CD14-positive monocyte (primary cell): ENCODE measurements at regions not wholly inside any gene's neighbourhood (a gene's known extent, or its start where the extent isn't known, plus 50 kb on each side); places are given as distances from the start of the nearest gene placed in this dataset.

ENCODE experiments used
- DNase-seq, 3 donors: peaks; one replicate each; pipeline ENCODE4 v3.0.0-alpha.2; 2011 to 2022
- H2AFZ ChIP-seq: 2 replicates; pipeline ENCODE4 v1.6.0; 2012; ENCODE audit warnings: mild to moderate bottlenecking, low read depth, low read length, inconsistent platforms; ENCODE audit not compliant: insufficient read depth, poor library complexity, severe bottlenecking
- H3K27ac ChIP-seq, 2 donors: 1 replicate in 1 of 2; 2 replicates in 1 of 2; pipeline ENCODE4 v1.5.1; 2012 to 2013; ENCODE audit warnings: low read length in 2 of 2, control low read depth in 1 of 2, inconsistent platforms in 1 of 2, low read depth in 1 of 2, mild to moderate bottlenecking in 1 of 2
- H3K27me3 ChIP-seq, 2 donors: one replicate each; pipeline versions ENCODE4 v1.6.0 to v1.6.1; 2011 to 2013; ENCODE audit warnings: low read length in 2 of 2; ENCODE audit not compliant: control insufficient read depth in 2 of 2, insufficient read depth in 2 of 2
- H3K36me3 ChIP-seq, 2 donors: replicated peaks in 1 of 2; 1 replicate in 1 of 2; 2 replicates in 1 of 2; pipeline versions ENCODE4 v1.5.1 to v1.6.1; 2012 to 2013; ENCODE audit warnings: low read length in 2 of 2, control low read depth in 1 of 2, inconsistent platforms in 1 of 2, mild to moderate bottlenecking in 1 of 2; ENCODE audit not compliant: insufficient read depth in 2 of 2, control insufficient read depth in 1 of 2
- H3K4me1 ChIP-seq, 2 donors: 1 replicate in 1 of 2; 2 replicates in 1 of 2; pipeline versions ENCODE4 v1.5.1 to v1.6.1; 2012 to 2013; ENCODE audit warnings: low read length in 2 of 2, control low read depth in 1 of 2, inconsistent platforms in 1 of 2, mild to moderate bottlenecking in 1 of 2, moderate library complexity in 1 of 2; ENCODE audit not compliant: insufficient read depth in 2 of 2, control insufficient read depth in 1 of 2
- H3K4me2 ChIP-seq: replicated peaks from 2 replicates; pipeline ENCODE3; 2012; ENCODE audit warnings: low read length, moderate library complexity, mild to moderate bottlenecking; ENCODE audit not compliant: poor library complexity, severe bottlenecking; ENCODE audit errors: extremely low read depth
- H3K4me3 ChIP-seq, 3 experiments: fragments of 200-600 bp in 1 of 3; sonication (generic) in 1 of 3; replicated peaks in 1 of 3; 1 replicate in 2 of 3; 2 replicates in 1 of 3; pipeline ENCODE4 v1.5.1; 2011 to 2013; ENCODE audit warnings: low read length in 3 of 3, mild to moderate bottlenecking in 3 of 3, control low read depth in 2 of 3, low read depth in 2 of 3, inconsistent platforms in 1 of 3, moderate library complexity in 1 of 3
- H3K79me2 ChIP-seq: 2 replicates; pipeline ENCODE4 v1.6.0; 2012; ENCODE audit warnings: mild to moderate bottlenecking, control low read depth, inconsistent platforms, low read length, moderate library complexity; ENCODE audit not compliant: insufficient read depth
- H3K9ac ChIP-seq: 2 replicates; pipeline ENCODE4 v1.6.0; 2017; ENCODE audit warnings: low read length, mild to moderate bottlenecking; ENCODE audit not compliant: insufficient read depth, poor library complexity, severe bottlenecking
- H3K9me3 ChIP-seq, 2 donors: replicated peaks in 1 of 2; 1 replicate in 1 of 2; 2 replicates in 1 of 2; pipeline versions ENCODE4 v1.5.1 to v1.6.1; 2012 to 2013; ENCODE audit warnings: low read length in 2 of 2, control low read depth in 1 of 2; ENCODE audit not compliant: control insufficient read depth in 1 of 2, insufficient read depth in 1 of 2
- H4K20me1 ChIP-seq: 2 replicates; pipeline ENCODE4 v1.6.0; 2012; ENCODE audit warnings: mild to moderate bottlenecking, low read length, control low read depth, moderate library complexity; ENCODE audit not compliant: insufficient read depth
- H3K27ac Mint-ChIP-seq, 7 donors: one replicate each; pipeline ENCODE4 v1.8.0; 2020; ENCODE audit warnings: mild to moderate bottlenecking in 7 of 7, mixed read lengths in 7 of 7, moderate library complexity in 6 of 7, inconsistent platforms in 2 of 7
- H3K27me3 Mint-ChIP-seq, 3 donors: one replicate each; pipeline ENCODE4 v1.8.0; 2021 to 2022; ENCODE audit warnings: low read depth in 3 of 3, mild to moderate bottlenecking in 3 of 3, mixed read lengths in 3 of 3, moderate library complexity in 3 of 3, inconsistent platforms in 1 of 3
- H3K36me3 Mint-ChIP-seq, 2 donors: one replicate each; pipeline ENCODE4 v1.8.0; 2020; ENCODE audit warnings: mixed read lengths in 2 of 2, inconsistent platforms in 1 of 2, mild to moderate bottlenecking in 1 of 2
- H3K4me1 Mint-ChIP-seq: one replicate; pipeline ENCODE4 v1.8.0; 2020; ENCODE audit warnings: mild to moderate bottlenecking, mixed read lengths
- H3K4me3 Mint-ChIP-seq, 2 donors: one replicate each; pipeline ENCODE4 v1.8.0; 2020; ENCODE audit warnings: mild to moderate bottlenecking in 2 of 2, mixed read lengths in 2 of 2, moderate library complexity in 1 of 2
- H3K9me3 Mint-ChIP-seq, 7 donors: one replicate each; pipeline ENCODE4 v1.8.0; 2020 to 2022; ENCODE audit warnings: mixed read lengths in 7 of 7, mild to moderate bottlenecking in 6 of 7, moderate library complexity in 6 of 7, inconsistent platforms in 2 of 7
- CTCF ChIP-seq: fragments of 200-600 bp; IDR thresholded peaks from one replicate; pipeline ENCODE4 v1.8.0; 2022; ENCODE audit warnings: antibody characterized with exemption, mild to moderate bottlenecking
- WGBS: methylation state at CpG from one replicate; pipeline ENCODE4 v1.1.5; 2013; ENCODE audit warnings: missing lambda C conversion rate; ENCODE audit not compliant: insufficient coverage; 5-methylcytosine and 5-hydroxymethylcytosine counted together
- intact Hi-C, 2 donors: fragments of 100-400 bp; cut with micrococcal nuclease; formaldehyde crosslinking; loops; one replicate each; pipeline versions ENCODE4 v1.15.0 to v1.15.1; 2023

GRCh38 chr3:146834917-146835316, 229.8 kb upstream of the PLSCR5 start:
- Histone ChIP-seq H3K9me3 (no peaks in the 10 kb centered on the region), H2AFZ (no peak overlapping the region), H3K4me1 (no peaks in the 10 kb centered on the region), H3K79me2 (no peaks in the 10 kb centered on the region), H3K36me3 (no peaks in the 10 kb centered on the region), H3K27me3 (no peaks in the 10 kb centered on the region), H3K27ac (no peak overlapping the region), H3K4me2 (no peak overlapping the region), H4K20me1 (no peaks in the 10 kb centered on the region), H3K4me3 (no peak overlapping the region), H3K9ac (no peak overlapping the region)
- no peak for TF ChIP-seq CTCF
- Mint-ChIP-seq H3K27ac (no peak overlapping the region), H3K36me3 (no peaks in the 10 kb centered on the region), H3K4me1 (no peaks in the 10 kb centered on the region), H3K9me3 (peaks cover 0 to 1% (median 0%) of the 10 kb centered on the region in 7 donors), H3K4me3 (no peak overlapping the region), H3K27me3 (no peaks in the 10 kb centered on the region)
- intact Hi-C loops = no loop called here
- DNase-seq = no peak

- no peak for TF ChIP-seq CTCF
- Histone ChIP-seq H3K36me3 (no peaks in the 10 kb centered on the region), H3K4me3 (no peak overlapping the region), H3K9ac (no peak overlapping the region), H3K4me1 (no peaks in the 10 kb centered on the region), H3K4me2 (no peak overlapping the region), H3K27me3 (no peaks in the 10 kb centered on the region), H3K27ac (no peak overlapping the region), H3K9me3 (no peaks in the 10 kb centered on the region), H2AFZ (no peak overlapping the region), H4K20me1 (no peaks in the 10 kb centered on the region), H3K79me2 (no peaks in the 10 kb centered on the region)
- H3K4me3 Mint-ChIP-seq = no peak overlapping the region
- intact Hi-C loops = no loop called here
- H3K27ac Mint-ChIP-seq = no peak overlapping the region
- no peaks in the 10 kb centered on the region for H3K4me1 Mint-ChIP-seq
- DNase-seq = no peak
- peaks cover 0 to 1% (median 0%) of the 10 kb centered on the region in 7 donors for H3K9me3 Mint-ChIP-seq
- H3K36me3 Mint-ChIP-seq = no peaks in the 10 kb centered on the region
- WGBS = 89% methylated on average over 5 of the region's 5 CpGs
- peaks cover 0 to 3% (median 0%) of the 10 kb centered on the region in 3 donors for H3K27me3 Mint-ChIP-seq
Measured at GRCh38 chr3:146832857-146833458, 227.8 kb upstream of the PLSCR5 start.
